Endothelial cell of umbilical vein (primary cell): ENCODE measurements at regions not wholly inside any gene's neighbourhood (a gene's known extent, or its start where the extent isn't known, plus 50 kb on each side); places are given as distances from the start of the nearest gene placed in this dataset.

Experiments
- BruUV-seq: library from RNA; stranded (reverse); fragments of 400-500 nt; replicated peaks from 2 replicates; lab custom pipeline; 2021; lab: Mats Ljungman, UMichigan
- CTCF ChIA-PET: fragments of 300-600, 350-600 bp; sonication (Branson Sonifier 250); formaldehyde crosslinking; loops from one replicate; lab custom pipeline; 2021; ENCODE audit warnings: antibody characterized with exemption, inconsistent platforms; lab: Charles Lee
- POLR2A ChIA-PET: fragments of 300-600, 350-600 bp; sonication (Branson Sonifier 250); formaldehyde crosslinking; loops from one replicate; lab custom pipeline; 2021; ENCODE audit warnings: antibody characterized with exemption, inconsistent platforms; lab: Charles Lee
- DNase-seq: peaks from one replicate; pipeline ENCODE4 v3.0.0-alpha.2; 2011; ENCODE audit warnings: low read depth, low spot score
- FAIRE-seq: peaks from 2 replicates; lab custom pipeline; 2011; peaks lifted over from hg19 to GRCh38; lab: Jason Lieb, UNC
- H2AFZ ChIP-seq: 2 replicates; pipeline ENCODE4 v1.6.0; 2012; ENCODE audit warnings: low read depth, low read length, control low read depth, inconsistent platforms
- H3K27ac ChIP-seq: 2 replicates; pipeline ENCODE4 v1.5.1; 2011; ENCODE audit warnings: low read depth, mild to moderate bottlenecking, control low read depth, low read length, moderate library complexity; ENCODE audit not compliant: insufficient read depth
- H3K27me3 ChIP-seq, 2 experiments: 2 replicates each; pipeline versions ENCODE4 v1.6.0 to v1.6.1; 2011; ENCODE audit warnings: low read length in 2 of 2, mixed read lengths in 1 of 2; ENCODE audit not compliant: control insufficient read depth in 2 of 2, insufficient read depth in 2 of 2
- H3K36me3 ChIP-seq, 2 experiments: 2 replicates in 1 of 2; 3 replicates in 1 of 2; pipeline ENCODE4 v1.5.1; 2011; ENCODE audit warnings: low read length in 2 of 2, mild to moderate bottlenecking in 1 of 2, moderate library complexity in 1 of 2; ENCODE audit not compliant: control insufficient read depth in 2 of 2, insufficient read depth in 2 of 2; ENCODE audit errors: extremely low read depth in 1 of 2
- H3K4me1 ChIP-seq: 3 replicates; pipeline ENCODE4 v1.5.1; 2011; ENCODE audit warnings: mild to moderate bottlenecking, low read length; ENCODE audit not compliant: control insufficient read depth, insufficient read depth; ENCODE audit errors: extremely low read depth
- H3K4me2 ChIP-seq: 2 replicates; pipeline ENCODE4 v1.6.1; 2011; ENCODE audit warnings: low read length, control low read depth, mixed read lengths; ENCODE audit not compliant: insufficient read depth
- H3K4me3 ChIP-seq, 3 experiments: fragments of 200-600 bp in 1 of 3; sonication (generic), shearing (Covaris generic) in 1 of 3; replicated peaks in 1 of 3; 2 replicates each; pipeline ENCODE4 v1.5.1; 2011 to 2016; ENCODE audit warnings: control low read depth in 3 of 3, low read length in 3 of 3, mild to moderate bottlenecking in 2 of 3, inconsistent platforms in 1 of 3, low read depth in 1 of 3, moderate library complexity in 1 of 3; ENCODE audit not compliant: insufficient read depth in 1 of 3
- H3K79me2 ChIP-seq: 2 replicates; pipeline ENCODE4 v1.6.0; 2012; ENCODE audit warnings: low read length, inconsistent platforms; ENCODE audit not compliant: control insufficient read depth, insufficient read depth
- H3K9ac ChIP-seq: replicated peaks from 2 replicates; pipeline ENCODE3; 2011; ENCODE audit warnings: low read length, control low read depth; ENCODE audit not compliant: insufficient read depth; ENCODE audit errors: extremely low read depth
- H3K9me1 ChIP-seq: replicated peaks from 3 replicates; pipeline ENCODE4 v1.6.0; 2011; ENCODE audit warnings: mild to moderate bottlenecking, low read length; ENCODE audit not compliant: control insufficient read depth, insufficient read depth; ENCODE audit errors: extremely low read depth
- H3K9me3 ChIP-seq: replicated peaks from 2 replicates; pipeline ENCODE4 v1.5.1; 2012; ENCODE audit warnings: low read length, inconsistent platforms; ENCODE audit not compliant: control insufficient read depth, insufficient read depth
- H4K20me1 ChIP-seq: replicated peaks from 2 replicates; pipeline ENCODE3; 2011; ENCODE audit warnings: mild to moderate bottlenecking, low read length; ENCODE audit not compliant: control insufficient read depth, insufficient read depth; ENCODE audit errors: extremely low read depth
- EZH2 ChIP-seq: IDR thresholded peaks from 2 replicates; pipeline ENCODE4 v1.6.1; 2012; ENCODE audit warnings: borderline replicate concordance, low read depth, mild to moderate bottlenecking, moderate library complexity, low read length, inconsistent platforms; ENCODE audit not compliant: severe bottlenecking
- FOS ChIP-seq: IDR thresholded peaks from 2 replicates; pipeline ENCODE4 v1.6.1; 2011; ENCODE audit warnings: mild to moderate bottlenecking, low read length, moderate library complexity, borderline replicate concordance; ENCODE audit not compliant: insufficient read depth
- GATA2 ChIP-seq: IDR thresholded peaks from 2 replicates; pipeline ENCODE4 v1.7.0; 2011; ENCODE audit warnings: low read depth, mild to moderate bottlenecking, moderate library complexity, mixed read lengths, low read length; ENCODE audit not compliant: insufficient read length, insufficient read depth
- JUN ChIP-seq: IDR thresholded peaks from 2 replicates; pipeline ENCODE4 v1.6.1; 2011; ENCODE audit warnings: borderline replicate concordance, low read depth; ENCODE audit not compliant: insufficient read length, insufficient read depth
- MAX ChIP-seq: IDR thresholded peaks from 2 replicates; pipeline ENCODE4 v1.6.1; 2011; ENCODE audit not compliant: insufficient read depth, insufficient read length
- MYC ChIP-seq: IDR thresholded peaks from one replicate; pipeline ENCODE4 v1.6.1; 2011; ENCODE audit warnings: mild to moderate bottlenecking, low read depth, low read length
- POLR2A ChIP-seq: IDR thresholded peaks from 2 replicates; pipeline ENCODE4 v1.6.1; 2012; ENCODE audit warnings: low read depth, mild to moderate bottlenecking, control low read depth, low read length
- POLR2AphosphoS5 ChIP-seq: IDR thresholded peaks from 2 replicates; pipeline ENCODE4 v1.6.1; 2012; ENCODE audit warnings: low read depth, mild to moderate bottlenecking, control low read depth, low read length, moderate library complexity; ENCODE audit not compliant: insufficient read depth
- dilution Hi-C: fragments of 300-500 bp; cut with MboI; formaldehyde crosslinking; loops from one replicate; pipeline ENCODE4 v1.15.0; 2019; ENCODE audit warnings: low sequenced_read_pairs; ENCODE audit not compliant: extremely low pct_ligation_motif_present
- intact Hi-C: fragments of 100-400 bp; cut with micrococcal nuclease; formaldehyde crosslinking; loops from one replicate; pipeline ENCODE4 v1.10.0; 2022
- TF ChIP-seq, protein P1 (sequence below), 2 donors: IDR thresholded peaks; 1 replicate in 1 of 2; 2 replicates in 1 of 2; pipeline ENCODE4 v1.5.1; 2011; ENCODE audit warnings: low read length in 2 of 2, mild to moderate bottlenecking in 2 of 2, moderate library complexity in 2 of 2, control low read depth in 1 of 2, inconsistent platforms in 1 of 2, low read depth in 1 of 2; ENCODE audit not compliant: insufficient read depth in 1 of 2; ENCODE audit errors: extremely low read depth in 1 of 2

DNA sequence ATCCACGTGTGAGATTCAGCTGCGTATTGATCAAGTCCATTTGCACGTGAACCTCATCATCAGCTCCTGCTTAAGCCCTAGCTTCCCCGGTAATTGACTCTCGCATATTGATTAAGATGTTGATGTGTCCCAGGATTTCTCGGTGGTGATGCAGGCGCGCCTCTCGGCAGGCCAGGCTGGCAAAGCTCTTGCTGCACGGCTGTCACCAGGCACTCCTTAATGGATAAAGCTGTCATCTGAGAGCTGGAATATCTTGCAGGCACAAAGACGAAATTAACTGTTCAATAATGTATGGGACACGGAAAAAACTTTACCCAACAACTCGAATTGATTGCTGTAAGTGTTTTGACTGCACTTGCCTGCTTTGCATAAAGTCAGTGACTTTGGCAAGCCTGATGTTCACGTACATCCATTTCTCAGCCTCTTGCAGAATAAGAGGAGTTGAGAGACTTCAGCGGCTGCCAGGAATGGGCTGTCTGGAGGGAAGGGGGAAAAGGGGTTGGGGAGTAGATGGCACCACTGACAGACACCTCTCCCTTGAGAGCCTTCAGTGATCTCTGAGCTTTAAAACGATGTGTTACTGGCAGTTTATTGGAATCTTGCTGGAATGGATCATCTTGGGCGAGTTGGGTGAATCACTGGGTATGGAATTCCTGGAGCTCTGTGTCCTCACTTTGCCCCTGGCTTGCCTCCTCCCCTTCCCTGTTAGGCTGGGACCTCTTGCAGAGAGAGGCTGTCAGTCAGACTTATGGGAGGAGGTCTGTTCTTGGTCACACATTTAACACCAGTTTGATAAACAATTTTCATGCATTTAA, 650.3 kb downstream of the CCDC171 start:
- Histone ChIP-seq H3K27me3 (peaks cover 0 to 2% of the 10 kb centered on the region in 2 experiments), H3K9me3 (no peaks in the 10 kb centered on the region), H3K36me3 (no peaks in the 10 kb centered on the region), H4K20me1 (no peaks in the 10 kb centered on the region), H3K9ac (no peak overlapping the region), H2AFZ (peak overlapping the region; percentile 6), H3K27ac (no peak overlapping the region), H3K4me1 (peaks cover 3% of the 10 kb centered on the region), H3K4me3 (no peak overlapping the region), H3K79me2 (no peaks in the 10 kb centered on the region), H3K4me2 (no peak overlapping the region), H3K9me1 (no peaks in the 10 kb centered on the region)
- dilution Hi-C loops: no loop called here
- ChIA-PET CTCF (interaction anchor here (1.5 to 1.7 kb wide), 3 partner anchors 10 to 45 kb away, joined by 4 to 6 read pairs (median 4); no protein-coding TSS in a partner anchor), POLR2A (interaction anchor here (0.6 kb wide), 1 partner anchor 240 kb away, joined by 9 read pairs; no protein-coding TSS in a partner anchor)
- intact Hi-C loops: no loop called here
- TF ChIP-seq JUN: no peak
- no peak for TF ChIP-seq POLR2A
- no peak for TF ChIP-seq MAX
- TF ChIP-seq EZH2: no peak
- TF ChIP-seq, protein P1, sequence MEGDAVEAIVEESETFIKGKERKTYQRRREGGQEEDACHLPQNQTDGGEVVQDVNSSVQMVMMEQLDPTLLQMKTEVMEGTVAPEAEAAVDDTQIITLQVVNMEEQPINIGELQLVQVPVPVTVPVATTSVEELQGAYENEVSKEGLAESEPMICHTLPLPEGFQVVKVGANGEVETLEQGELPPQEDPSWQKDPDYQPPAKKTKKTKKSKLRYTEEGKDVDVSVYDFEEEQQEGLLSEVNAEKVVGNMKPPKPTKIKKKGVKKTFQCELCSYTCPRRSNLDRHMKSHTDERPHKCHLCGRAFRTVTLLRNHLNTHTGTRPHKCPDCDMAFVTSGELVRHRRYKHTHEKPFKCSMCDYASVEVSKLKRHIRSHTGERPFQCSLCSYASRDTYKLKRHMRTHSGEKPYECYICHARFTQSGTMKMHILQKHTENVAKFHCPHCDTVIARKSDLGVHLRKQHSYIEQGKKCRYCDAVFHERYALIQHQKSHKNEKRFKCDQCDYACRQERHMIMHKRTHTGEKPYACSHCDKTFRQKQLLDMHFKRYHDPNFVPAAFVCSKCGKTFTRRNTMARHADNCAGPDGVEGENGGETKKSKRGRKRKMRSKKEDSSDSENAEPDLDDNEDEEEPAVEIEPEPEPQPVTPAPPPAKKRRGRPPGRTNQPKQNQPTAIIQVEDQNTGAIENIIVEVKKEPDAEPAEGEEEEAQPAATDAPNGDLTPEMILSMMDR (IDR thresholded peaks at IDR 0.05; ENCODE audit: extremely low read depth in 1 of 2, insufficient read depth in 1 of 2, low read depth in 1 of 2, low read length in 2 of 2): no peak
- no peak for TF ChIP-seq FOS
- TF ChIP-seq MYC: no peak
- no peak for TF ChIP-seq GATA2
- no peak for TF ChIP-seq POLR2AphosphoS5
- BruUV-seq: no TSS peak
- FAIRE-seq (no peak), DNase-seq (peak; percentile 19)
